Astrocyte of the spinal cord (primary cell): ENCODE measurements at regions not wholly inside any gene's neighbourhood (a gene's known extent, or its start where the extent isn't known, plus 50 kb on each side); places are given as distances from the start of the nearest gene placed in this dataset.

Experiments used
- DNase-seq: peaks from one replicate; pipeline ENCODE4 v3.0.0; 2011; ENCODE audit warnings: low read depth, low spot score
- H3K4me3 ChIP-seq: 2 replicates; pipeline ENCODE4 v1.5.1; 2011; ENCODE audit warnings: low read depth, mild to moderate bottlenecking, low read length, moderate library complexity
- in situ Hi-C: cut with HindIII; loops from 2 replicates; pipeline ENCODE4 v1.10.0; 2017; ENCODE audit warnings: low sequenced_read_pairs
- TF ChIP-seq, protein P1 (sequence below): IDR thresholded peaks from 2 replicates; pipeline ENCODE4 v1.5.1; 2012; ENCODE audit warnings: low read depth, mild to moderate bottlenecking, low read length, inconsistent platforms

DNA sequence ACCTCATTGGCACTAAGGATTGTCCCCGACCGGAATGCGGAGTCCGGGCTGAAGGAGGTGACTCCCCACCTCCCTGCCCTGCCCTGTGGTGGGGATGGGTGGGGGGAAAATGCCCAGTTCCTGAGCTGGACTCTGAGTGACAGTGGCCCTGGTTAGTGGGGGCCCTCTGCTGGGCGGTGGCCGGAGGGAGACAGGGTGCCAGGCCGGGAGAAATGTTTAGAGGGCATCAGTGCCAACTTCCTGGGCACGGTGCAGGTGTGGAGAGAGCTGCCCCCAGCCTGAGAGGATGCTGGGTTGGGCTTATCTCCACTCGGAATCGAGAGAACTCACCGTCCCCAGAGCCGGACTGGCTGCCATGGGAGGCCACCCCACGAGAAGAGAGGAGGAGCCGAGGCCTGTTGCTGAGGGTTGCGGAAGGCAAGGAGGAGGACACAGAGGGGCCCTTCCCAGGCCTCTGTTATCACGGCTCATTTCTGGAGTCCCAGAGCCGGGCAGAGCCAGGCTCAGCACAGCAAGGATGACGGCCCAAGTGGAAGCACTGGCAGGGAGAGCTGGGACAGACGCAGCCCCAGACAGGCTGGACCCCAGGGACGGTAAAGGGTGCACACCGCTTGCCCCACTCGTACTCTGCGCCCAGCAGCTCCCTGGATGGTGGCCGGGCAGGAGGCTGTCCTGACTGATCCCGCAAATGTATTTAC lies 156.7 kb downstream of the KIF26A start:
- TF ChIP-seq, protein P1, sequence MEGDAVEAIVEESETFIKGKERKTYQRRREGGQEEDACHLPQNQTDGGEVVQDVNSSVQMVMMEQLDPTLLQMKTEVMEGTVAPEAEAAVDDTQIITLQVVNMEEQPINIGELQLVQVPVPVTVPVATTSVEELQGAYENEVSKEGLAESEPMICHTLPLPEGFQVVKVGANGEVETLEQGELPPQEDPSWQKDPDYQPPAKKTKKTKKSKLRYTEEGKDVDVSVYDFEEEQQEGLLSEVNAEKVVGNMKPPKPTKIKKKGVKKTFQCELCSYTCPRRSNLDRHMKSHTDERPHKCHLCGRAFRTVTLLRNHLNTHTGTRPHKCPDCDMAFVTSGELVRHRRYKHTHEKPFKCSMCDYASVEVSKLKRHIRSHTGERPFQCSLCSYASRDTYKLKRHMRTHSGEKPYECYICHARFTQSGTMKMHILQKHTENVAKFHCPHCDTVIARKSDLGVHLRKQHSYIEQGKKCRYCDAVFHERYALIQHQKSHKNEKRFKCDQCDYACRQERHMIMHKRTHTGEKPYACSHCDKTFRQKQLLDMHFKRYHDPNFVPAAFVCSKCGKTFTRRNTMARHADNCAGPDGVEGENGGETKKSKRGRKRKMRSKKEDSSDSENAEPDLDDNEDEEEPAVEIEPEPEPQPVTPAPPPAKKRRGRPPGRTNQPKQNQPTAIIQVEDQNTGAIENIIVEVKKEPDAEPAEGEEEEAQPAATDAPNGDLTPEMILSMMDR = no peak
- DNase-seq = no peak
- H3K4me3 ChIP-seq = no peak overlapping the region
- in situ Hi-C loops = no loop called here

DNA sequence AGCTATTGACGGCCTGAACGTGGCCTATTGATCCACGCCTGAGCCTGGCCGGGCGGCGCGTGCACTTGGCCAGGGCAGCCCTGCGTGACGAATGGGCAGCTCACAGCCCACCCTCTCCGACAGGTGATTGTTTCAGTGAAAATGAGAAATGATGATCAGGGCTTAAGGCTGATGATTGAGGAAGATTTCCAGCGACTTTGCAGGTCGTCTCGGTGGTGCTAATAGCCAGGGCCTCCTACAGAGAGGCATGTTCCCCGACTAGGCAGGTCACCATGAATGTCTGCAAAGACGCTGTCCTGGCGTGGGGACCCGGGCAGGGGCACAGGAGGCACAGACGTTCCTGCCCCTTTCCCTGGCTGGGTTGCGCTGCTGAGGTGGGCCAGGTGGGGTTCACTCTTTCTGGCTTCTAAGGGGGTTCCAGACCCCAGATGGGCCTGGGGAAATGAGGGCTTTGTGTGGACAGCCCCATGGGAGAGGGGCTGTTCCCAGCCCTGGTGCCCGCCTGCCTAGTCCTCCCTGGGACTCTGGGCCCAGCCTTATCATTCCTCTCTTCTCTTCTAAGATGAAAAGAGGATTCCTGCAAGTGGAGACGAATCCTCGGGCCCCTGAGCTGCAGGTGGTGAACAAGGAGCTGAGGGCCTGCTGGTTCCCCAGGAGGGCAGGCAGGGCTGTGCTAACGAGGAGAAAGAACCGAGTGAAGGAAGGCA lies 157.4 kb downstream of the KIF26A start:
- in situ Hi-C loops = no loop called here
- DNase-seq = no peak
- TF ChIP-seq, protein P1 = no peak
- H3K4me3 ChIP-seq = no peak overlapping the region

DNA sequence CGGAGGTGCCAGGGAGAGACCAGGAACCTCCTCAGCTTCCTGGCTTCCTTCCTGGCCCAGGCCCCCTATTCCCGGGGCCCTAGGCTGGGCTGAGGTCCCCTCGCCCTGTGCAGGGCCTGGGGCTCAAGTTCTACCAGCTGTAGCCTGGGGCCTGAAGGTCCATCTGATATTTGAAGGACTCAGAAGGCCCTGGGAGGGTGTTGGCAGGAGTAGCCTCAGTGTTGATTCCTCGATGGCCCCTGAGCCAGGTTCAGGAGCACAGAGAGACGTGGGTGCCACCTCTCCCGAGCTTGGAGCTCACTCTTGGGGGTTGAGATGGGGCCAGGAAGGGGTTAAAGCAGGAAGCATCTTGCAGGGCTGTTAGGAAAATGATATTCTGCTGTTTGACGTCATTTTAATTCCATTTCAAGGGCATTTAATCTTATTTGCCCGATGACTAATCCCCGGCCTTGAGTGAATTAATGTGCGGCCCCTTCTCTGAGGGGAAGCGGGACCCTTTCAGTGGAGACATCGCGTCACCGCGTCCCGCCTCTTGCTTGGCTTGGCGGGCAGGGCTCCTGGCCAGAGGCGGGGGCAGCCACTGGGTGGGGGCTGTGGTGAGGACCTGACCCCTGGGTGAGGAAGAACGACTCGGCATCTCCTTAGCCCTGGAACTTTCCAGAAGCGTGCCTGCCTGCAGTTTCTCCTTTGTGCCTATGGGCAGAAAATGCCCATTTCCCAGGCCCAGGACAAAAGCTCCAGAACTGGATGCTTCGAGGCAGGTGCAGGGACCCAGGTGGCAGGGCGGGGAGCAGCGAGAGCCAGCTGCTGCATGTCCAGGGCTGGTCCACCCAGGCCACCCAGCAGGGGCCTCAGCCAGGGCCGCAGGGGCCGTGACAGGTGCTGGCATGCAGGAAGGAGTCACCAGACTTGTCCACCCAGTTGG lies 158.3 kb downstream of the KIF26A start:
- H3K4me3 ChIP-seq = no peak overlapping the region
- TF ChIP-seq, protein P1 = no peak
- in situ Hi-C loops = no loop called here
- DNase-seq = no peak

DNA sequence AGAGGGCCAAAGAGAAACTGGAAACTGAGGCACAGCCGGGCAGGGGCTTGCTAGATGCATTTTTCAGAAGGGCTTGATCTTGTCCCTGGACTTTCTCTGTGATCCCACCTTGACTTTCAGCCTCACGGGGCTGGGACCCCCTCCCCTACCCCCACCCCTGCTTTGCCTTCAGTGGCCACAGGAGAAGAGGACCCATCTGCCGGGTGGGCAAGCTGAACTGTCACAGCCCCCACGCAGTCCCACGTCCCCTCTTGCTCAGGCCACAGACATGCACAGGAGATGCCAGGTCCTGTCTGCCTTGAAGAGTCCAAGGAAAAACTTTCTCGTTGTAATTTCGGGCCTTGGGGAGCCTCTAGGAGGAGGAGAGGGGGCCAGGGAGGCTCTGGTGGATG lies 158.9 kb downstream of the KIF26A start:
- in situ Hi-C loops = no loop called here

DNA sequence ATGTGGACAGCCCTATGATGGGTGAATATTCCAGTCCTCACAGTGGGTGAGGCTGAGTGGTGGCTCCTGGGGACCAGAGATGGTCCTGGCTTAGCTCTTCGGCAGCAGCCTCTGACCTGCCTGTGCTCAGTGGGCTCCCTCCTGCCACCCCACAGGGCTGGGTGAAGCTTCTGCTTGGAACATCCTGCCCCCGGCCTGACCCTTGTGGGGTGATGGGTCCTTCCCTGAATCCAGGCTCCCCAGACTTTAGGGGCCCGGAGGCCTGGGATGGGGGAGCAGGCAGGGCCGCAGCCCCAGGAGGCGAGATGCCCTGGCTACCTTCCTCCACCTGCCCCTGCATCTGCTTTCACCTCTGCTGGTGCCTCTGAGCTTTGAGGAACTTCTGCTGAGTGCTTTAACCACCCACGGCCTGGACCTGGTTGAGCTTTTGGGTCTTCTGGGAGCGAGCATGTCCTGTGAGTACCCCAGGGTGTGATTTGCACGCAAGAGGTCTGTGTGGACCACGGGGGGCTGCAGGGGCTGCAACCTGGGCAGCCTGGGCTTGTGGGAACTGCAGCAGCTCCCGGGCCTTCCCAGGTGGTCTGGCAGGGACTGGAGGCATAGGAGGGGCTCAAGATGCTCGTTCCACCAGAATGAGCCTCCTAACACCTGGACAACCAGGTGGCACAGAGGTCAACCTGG lies 159.5 kb downstream of the KIF26A start:
- in situ Hi-C loops = no loop called here
- TF ChIP-seq, protein P1 = no peak
- no peak for DNase-seq
- no peak overlapping the region for H3K4me3 ChIP-seq

More for the DNA sequence above, 158.9 kb downstream of the KIF26A start:
- no peak for DNase-seq
- no peak overlapping the region for H3K4me3 ChIP-seq
- TF ChIP-seq, protein P1 = no peak

DNA sequence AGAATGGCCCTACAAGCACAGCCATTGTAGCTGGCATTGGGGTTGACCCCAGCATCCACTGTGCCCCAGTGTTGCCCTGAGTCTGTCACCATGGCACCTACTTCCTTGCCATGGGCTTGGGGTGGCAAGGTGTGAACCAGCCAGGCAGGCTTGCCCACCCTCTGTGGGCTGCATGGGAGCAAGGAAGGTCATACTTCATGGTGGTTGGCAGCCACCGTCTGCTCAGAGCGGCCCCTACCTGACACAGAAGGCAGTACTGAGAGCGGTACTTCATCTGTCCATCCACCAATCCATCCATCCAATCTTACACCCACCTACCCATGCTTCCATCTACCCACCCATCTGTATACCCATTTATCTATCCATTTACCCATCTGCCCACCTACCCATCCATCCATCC lies 160.1 kb downstream of the KIF26A start:
- no peak for DNase-seq
- TF ChIP-seq, protein P1 = no peak
- no peak overlapping the region for H3K4me3 ChIP-seq
- in situ Hi-C loops = no loop called here
